IMR-90 (cell line): ENCODE measurements at regions not wholly inside any gene's neighbourhood (a gene's known extent, or its start where the extent isn't known, plus 50 kb on each side); places are given as distances from the start of the nearest gene placed in this dataset.

Experiments
- ATAC-seq: fragments of 200-7000 bp; cut with Tn5 transposase; 2 replicates; pipeline ENCODE4 v1.9.1; 2020; ENCODE audit warnings: low read depth, mild to moderate bottlenecking, moderate library complexity
- BruUV-seq: library from RNA; stranded (reverse); fragments of 400-500 nt; replicated peaks from 2 replicates; lab custom pipeline; 2021; lab: Mats Ljungman, UMichigan
- CTCF ChIA-PET: fragments of 300-600 bp; formaldehyde crosslinking; extraction: SDS; loops from one replicate; lab custom pipeline; 2021; ENCODE audit warnings: antibody characterized with exemption; lab: Yijun Ruan, JAX
- POLR2A ChIA-PET: fragments of 300-600 bp; sonication (Branson Sonifier 250); formaldehyde crosslinking; loops from one replicate; lab custom pipeline; 2022; ENCODE audit warnings: antibody characterized with exemption; ENCODE audit not compliant: unreplicated experiment; lab: Charles Lee
- DNase-seq: peaks from one replicate; pipeline ENCODE4 v3.0.0; 2013
- H2AFZ ChIP-seq: replicated peaks from 2 replicates; pipeline ENCODE3; 2013; ENCODE audit warnings: low read length, mild to moderate bottlenecking; ENCODE audit not compliant: poor library complexity
- H2AK5ac ChIP-seq: 2 replicates; pipeline ENCODE4 v1.6.1; 2013; ENCODE audit warnings: low read depth, low read length, inconsistent platforms
- H2AK9ac ChIP-seq: replicated peaks from 2 replicates; pipeline ENCODE3; 2013; ENCODE audit warnings: mild to moderate bottlenecking, low read depth, low read length, moderate library complexity; ENCODE audit not compliant: poor library complexity
- H2BK120ac ChIP-seq: 2 replicates; pipeline ENCODE4 v1.6.1; 2013; ENCODE audit warnings: low read depth, low read length, inconsistent platforms
- H2BK15ac ChIP-seq: 3 replicates; pipeline ENCODE4 v1.6.1; 2013; ENCODE audit warnings: low read depth, low read length, inconsistent platforms
- H2BK20ac ChIP-seq: 2 replicates; pipeline ENCODE4 v1.6.1; 2013; ENCODE audit warnings: low read depth, mild to moderate bottlenecking, inconsistent platforms, low read length, moderate library complexity
- H2BK5ac ChIP-seq: 2 replicates; pipeline ENCODE4 v1.6.1; 2013; ENCODE audit warnings: mild to moderate bottlenecking, low read depth, low read length, inconsistent platforms; ENCODE audit not compliant: poor library complexity, severe bottlenecking
- H3K14ac ChIP-seq: replicated peaks from 2 replicates; pipeline ENCODE4 v1.6.1; 2013; ENCODE audit warnings: low read depth, low read length, inconsistent platforms
- H3K18ac ChIP-seq: 2 replicates; pipeline ENCODE4 v1.6.1; 2013; ENCODE audit warnings: low read depth, low read length, control low read depth
- H3K23ac ChIP-seq: 2 replicates; pipeline ENCODE4 v1.6.1; 2013; ENCODE audit warnings: low read depth, low read length, inconsistent platforms
- H3K27ac ChIP-seq: 2 replicates; pipeline ENCODE4 v1.5.1; 2013; ENCODE audit warnings: mild to moderate bottlenecking, control low read depth, low read length; ENCODE audit not compliant: insufficient read depth
- H3K27me3 ChIP-seq: 2 replicates; pipeline ENCODE4 v1.6.1; 2013; ENCODE audit warnings: low read length; ENCODE audit not compliant: control insufficient read depth, insufficient read depth
- H3K36me3 ChIP-seq: 2 replicates; pipeline ENCODE4 v1.6.1; 2013; ENCODE audit warnings: low read length, mixed read lengths; ENCODE audit not compliant: control insufficient read depth, insufficient read depth
- H3K4ac ChIP-seq: 2 replicates; pipeline ENCODE4 v1.6.1; 2013; ENCODE audit warnings: low read depth, low read length, inconsistent platforms
- H3K4me1 ChIP-seq: 2 replicates; pipeline ENCODE4 v1.6.1; 2013; ENCODE audit warnings: low read length, mixed read lengths; ENCODE audit not compliant: control insufficient read depth, insufficient read depth
- H3K4me2 ChIP-seq: 2 replicates; pipeline ENCODE4 v1.6.1; 2013; ENCODE audit warnings: low read depth, mild to moderate bottlenecking, control low read depth, low read length, moderate library complexity
- H3K4me3 ChIP-seq: 2 replicates; pipeline ENCODE4 v1.5.1; 2013; ENCODE audit warnings: low read depth, mild to moderate bottlenecking, control low read depth, low read length, moderate library complexity; ENCODE audit not compliant: insufficient read depth
- H3K56ac ChIP-seq: 2 replicates; pipeline ENCODE4 v1.6.1; 2013; ENCODE audit warnings: low read length, inconsistent platforms; ENCODE audit not compliant: insufficient read depth; ENCODE audit errors: extremely low read depth
- H3K79me1 ChIP-seq, 2 experiments: 2 replicates each; pipeline ENCODE4 v1.6.1; 2013; ENCODE audit warnings: low read length in 2 of 2, inconsistent platforms in 1 of 2, low read depth in 1 of 2
- H3K9ac ChIP-seq: 2 replicates; pipeline ENCODE4 v1.6.1; 2013; ENCODE audit warnings: low read depth, low read length, control low read depth
- H3K9me1 ChIP-seq: 2 replicates; pipeline ENCODE4 v1.6.1; 2013; ENCODE audit warnings: low read length, inconsistent platforms; ENCODE audit not compliant: insufficient read depth
- H3K9me3 ChIP-seq: 2 replicates; pipeline ENCODE4 v1.6.1; 2013; ENCODE audit warnings: low read length; ENCODE audit not compliant: control insufficient read depth, insufficient read depth
- H4K20me1 ChIP-seq: 2 replicates; pipeline ENCODE4 v1.6.1; 2013; ENCODE audit warnings: low read length, inconsistent platforms; ENCODE audit not compliant: insufficient read depth
- H4K5ac ChIP-seq: 2 replicates; pipeline ENCODE4 v1.6.1; 2013; ENCODE audit warnings: mild to moderate bottlenecking, low read depth, low read length, control low read depth
- H4K8ac ChIP-seq, 2 experiments: 2 replicates each; pipeline ENCODE4 v1.6.1; 2013; ENCODE audit warnings: low read depth in 2 of 2, low read length in 2 of 2, control low read depth in 1 of 2, inconsistent platforms in 1 of 2
- H4K91ac ChIP-seq: 2 replicates; pipeline ENCODE4 v1.6.1; 2013; ENCODE audit warnings: low read depth, low read length, inconsistent platforms; ENCODE audit not compliant: insufficient read depth
- BHLHE40 ChIP-seq: fragments of 150-350 bp; IDR thresholded peaks from 2 replicates; pipeline ENCODE4 v1.6.1; 2016; ENCODE audit warnings: mild to moderate bottlenecking, low read depth, low read length
- CEBPB ChIP-seq: IDR thresholded peaks from 2 replicates; pipeline ENCODE4 v1.6.1; 2012; ENCODE audit warnings: low read depth, low read length, improper control_type of control experiment
- FOS ChIP-seq: fragments of 150-350 bp; IDR thresholded peaks from 2 replicates; pipeline ENCODE4 v1.6.1; 2016; ENCODE audit warnings: low read depth, low read length
- MXI1 ChIP-seq: IDR thresholded peaks from 2 replicates; pipeline ENCODE4 v1.6.1; 2012; ENCODE audit warnings: low read depth, mild to moderate bottlenecking, low read length, moderate library complexity, borderline replicate concordance
- RAD21 ChIP-seq: IDR thresholded peaks from 2 replicates; pipeline ENCODE4 v1.6.1; 2012; ENCODE audit warnings: low read length, improper control_type of control experiment
- RCOR1 ChIP-seq: IDR thresholded peaks from 2 replicates; pipeline ENCODE4 v1.6.1; 2012; ENCODE audit warnings: mild to moderate bottlenecking, low read length, improper control_type of control experiment; ENCODE audit not compliant: insufficient replicate concordance
- SMC3 ChIP-seq: fragments of 150-350 bp; IDR thresholded peaks from 2 replicates; pipeline ENCODE4 v1.6.1; 2016; ENCODE audit warnings: low read depth, mild to moderate bottlenecking, antibody characterized with exemption, low read length, moderate library complexity
- WGBS, 2 experiments: methylation state at CpG; one replicate each; pipeline versions ENCODE4 v1.1.5 to v1.1.7; 2013; ENCODE audit warnings: missing lambda C conversion rate in 2 of 2; ENCODE audit not compliant: insufficient read length in 1 of 2; ENCODE audit errors: extremely low coverage in 2 of 2; 5-methylcytosine and 5-hydroxymethylcytosine counted together
- dilution Hi-C: fragments of 300-500 bp; cut with HindIII; formaldehyde crosslinking; loops from one replicate; pipeline ENCODE4 v1.14.3; 2018; ENCODE audit warnings: low sequenced_read_pairs; ENCODE audit not compliant: unreplicated experiment
- in situ Hi-C: fragments of 300-500 bp; cut with MboI; formaldehyde crosslinking; loops from 3 replicates; pipeline ENCODE4 v1.14.3; 2019; ENCODE audit warnings: low sequenced_read_pairs, inconsistent platforms, mixed read lengths
- intact Hi-C: fragments of 100-400 bp; cut with micrococcal nuclease; formaldehyde crosslinking; loops from 2 replicates; pipeline ENCODE4 v1.10.0; 2022
- TF ChIP-seq, protein P1 (sequence below): conservative IDR thresholded peaks from 2 replicates; pipeline ENCODE4 v1.5.1; 2012; ENCODE audit warnings: mild to moderate bottlenecking, low read depth, low read length, improper control_type of control experiment
- TF ChIP-seq, protein P2 (sequence below): fragments of 150-350 bp; IDR thresholded peaks from 2 replicates; pipeline ENCODE4 v1.6.1; 2017; ENCODE audit warnings: mild to moderate bottlenecking, antibody characterized with exemption, low read length, low read depth

DNA sequence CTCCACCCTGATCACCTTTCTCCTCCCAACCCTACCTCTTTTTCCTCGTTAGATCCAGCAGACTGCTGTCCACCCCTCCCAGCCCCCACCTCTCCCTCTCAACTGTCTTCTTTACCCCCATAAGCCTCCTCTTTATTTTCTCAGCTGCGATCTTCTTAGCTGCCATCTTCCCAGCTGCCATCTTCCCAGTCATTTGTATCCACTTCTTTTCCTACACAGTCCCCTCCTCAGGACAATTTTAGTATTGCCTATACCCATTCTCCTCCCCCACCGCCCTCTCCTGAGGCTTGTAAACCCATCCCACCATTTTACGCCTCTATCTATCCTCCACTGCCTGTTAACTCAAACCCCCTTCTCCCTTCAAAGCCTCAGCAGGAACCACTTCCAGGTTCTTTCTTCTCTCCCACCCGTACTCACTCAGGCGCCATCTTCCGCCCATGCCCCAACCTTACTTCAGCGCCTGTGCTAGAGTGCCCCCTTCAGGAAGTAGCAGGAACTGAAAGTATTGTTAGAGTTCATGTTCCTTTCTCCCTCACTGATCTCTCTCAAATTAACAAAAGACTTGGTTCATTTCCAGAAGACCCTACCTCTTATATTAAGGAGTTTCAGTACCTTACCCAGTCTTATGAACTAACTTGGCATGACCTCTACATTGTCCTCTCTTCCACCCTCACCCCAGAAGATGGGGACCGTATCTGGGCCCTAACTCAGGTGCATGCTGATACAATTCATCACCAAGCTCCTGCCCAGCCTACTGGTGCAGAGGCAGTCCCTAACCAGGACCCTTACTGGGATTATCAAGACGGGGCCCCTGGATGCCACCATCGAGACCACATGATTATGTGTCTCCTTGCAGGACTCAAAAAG is 236.0 kb downstream of the ADGRG6 start:
- Histone ChIP-seq H2BK20ac (no peak overlapping the region), H3K27ac (no peak overlapping the region), H4K91ac (no peak overlapping the region), H3K18ac (peak overlapping the region; percentile 57; the same call in 1 of the 2 replicates), H3K36me3 (no peaks in the 10 kb centered on the region), H3K56ac (no peak overlapping the region), H2AFZ (peak overlapping the region; percentile 80), H3K4me2 (no peak overlapping the region), H3K23ac (no peak overlapping the region), H3K4me3 (no peak overlapping the region), H3K27me3 (peaks cover 2% of the 10 kb centered on the region), H2AK9ac (no peak overlapping the region), H3K9ac (no peak overlapping the region), H2BK5ac (no peak overlapping the region), H2BK15ac (no peak overlapping the region), H3K79me1 (no peaks in the 10 kb centered on the region), H2AK5ac (no peak overlapping the region), H3K4ac (0 out of 2 replicates have a peak overlapping the region, but pooled peaks have one; percentile 29), H3K9me3 (peaks cover 6% of the 10 kb centered on the region; the same call in 1 of the 2 replicates), H4K8ac (peak overlapping the region; percentile 79 to 87; a peak in 3 of 4 replicates), H4K20me1 (no peaks in the 10 kb centered on the region), H2BK120ac (peak overlapping the region; percentile 34), H4K5ac (peak overlapping the region; percentile 84; the same call in 1 of the 2 replicates), H3K14ac (no peak overlapping the region), H3K9me1 (no peaks in the 10 kb centered on the region), H3K4me1 (peaks cover under 1% of the 10 kb centered on the region; the same call in 1 of the 2 replicates)
- 70% methylated on average over 5 of the region's 11 CpGs; no CpG with 5 or more reads in 1 of the 2 experiments for WGBS, 2 experiments
- no peak for TF ChIP-seq BHLHE40
- TF ChIP-seq, protein P1, sequence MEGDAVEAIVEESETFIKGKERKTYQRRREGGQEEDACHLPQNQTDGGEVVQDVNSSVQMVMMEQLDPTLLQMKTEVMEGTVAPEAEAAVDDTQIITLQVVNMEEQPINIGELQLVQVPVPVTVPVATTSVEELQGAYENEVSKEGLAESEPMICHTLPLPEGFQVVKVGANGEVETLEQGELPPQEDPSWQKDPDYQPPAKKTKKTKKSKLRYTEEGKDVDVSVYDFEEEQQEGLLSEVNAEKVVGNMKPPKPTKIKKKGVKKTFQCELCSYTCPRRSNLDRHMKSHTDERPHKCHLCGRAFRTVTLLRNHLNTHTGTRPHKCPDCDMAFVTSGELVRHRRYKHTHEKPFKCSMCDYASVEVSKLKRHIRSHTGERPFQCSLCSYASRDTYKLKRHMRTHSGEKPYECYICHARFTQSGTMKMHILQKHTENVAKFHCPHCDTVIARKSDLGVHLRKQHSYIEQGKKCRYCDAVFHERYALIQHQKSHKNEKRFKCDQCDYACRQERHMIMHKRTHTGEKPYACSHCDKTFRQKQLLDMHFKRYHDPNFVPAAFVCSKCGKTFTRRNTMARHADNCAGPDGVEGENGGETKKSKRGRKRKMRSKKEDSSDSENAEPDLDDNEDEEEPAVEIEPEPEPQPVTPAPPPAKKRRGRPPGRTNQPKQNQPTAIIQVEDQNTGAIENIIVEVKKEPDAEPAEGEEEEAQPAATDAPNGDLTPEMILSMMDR = peak; percentile 58
- no peak for TF ChIP-seq MXI1
- TF ChIP-seq RAD21 = peak; percentile 64
- no peak for TF ChIP-seq FOS
- no peak for TF ChIP-seq RCOR1
- TF ChIP-seq CEBPB = no peak
- TF ChIP-seq, protein P2, sequence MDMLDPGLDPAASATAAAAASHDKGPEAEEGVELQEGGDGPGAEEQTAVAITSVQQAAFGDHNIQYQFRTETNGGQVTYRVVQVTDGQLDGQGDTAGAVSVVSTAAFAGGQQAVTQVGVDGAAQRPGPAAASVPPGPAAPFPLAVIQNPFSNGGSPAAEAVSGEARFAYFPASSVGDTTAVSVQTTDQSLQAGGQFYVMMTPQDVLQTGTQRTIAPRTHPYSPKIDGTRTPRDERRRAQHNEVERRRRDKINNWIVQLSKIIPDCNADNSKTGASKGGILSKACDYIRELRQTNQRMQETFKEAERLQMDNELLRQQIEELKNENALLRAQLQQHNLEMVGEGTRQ = no peak
- TF ChIP-seq SMC3 = peak; percentile 42
- dilution Hi-C loops (no loop called here), intact Hi-C loops (loop anchor here (1.0 to 5.0 kb wide), 2 partner anchors 64 to 391 kb away; partner anchors contain the start of genes NMBR and VTA1), in situ Hi-C loops (no loop called here)
- peak; percentile 34 for DNase-seq
- peak; percentile 59; the same call in 1 of the 2 replicates for ATAC-seq
- BruUV-seq = no TSS peak
- CTCF ChIA-PET = interaction anchor here (1.3 to 1.6 kb wide), 2 partner anchors 63 to 65 kb away, joined by 3 to 6 read pairs; no protein-coding TSS in a partner anchor
- POLR2A ChIA-PET = no interaction called here
